Panc1 (cell line): ENCODE measurements at regions not wholly inside any gene's neighbourhood (a gene's known extent, or its start where the extent isn't known, plus 50 kb on each side); places are given as distances from the start of the nearest gene placed in this dataset.

ENCODE experiments used
- POLR2AphosphoS5 ChIP-seq: IDR thresholded peaks from 2 replicates; pipeline ENCODE4 v1.6.1; 2012; ENCODE audit warnings: mild to moderate bottlenecking, low read depth, low read length, moderate library complexity
- SIN3A ChIP-seq: IDR thresholded peaks from 2 replicates; pipeline ENCODE4 v1.6.1; 2012; ENCODE audit warnings: low read depth, mild to moderate bottlenecking, low read length, moderate library complexity, borderline replicate concordance; ENCODE audit not compliant: insufficient read depth
- TF ChIP-seq, protein P1 (sequence below): fragments of 450-650 bp; IDR thresholded peaks from 2 replicates; pipeline ENCODE4 v1.5.1; 2017; ENCODE audit warnings: mild to moderate bottlenecking
- TF ChIP-seq, protein P2 (sequence below), 2 experiments: IDR thresholded peaks; 2 replicates each; pipeline ENCODE4 v1.6.1; 2011 to 2012; ENCODE audit warnings: low read depth in 2 of 2, control low read depth in 1 of 2, low read length in 1 of 2, mild to moderate bottlenecking in 1 of 2, moderate library complexity in 1 of 2; ENCODE audit not compliant: insufficient read depth in 1 of 2

DNA sequence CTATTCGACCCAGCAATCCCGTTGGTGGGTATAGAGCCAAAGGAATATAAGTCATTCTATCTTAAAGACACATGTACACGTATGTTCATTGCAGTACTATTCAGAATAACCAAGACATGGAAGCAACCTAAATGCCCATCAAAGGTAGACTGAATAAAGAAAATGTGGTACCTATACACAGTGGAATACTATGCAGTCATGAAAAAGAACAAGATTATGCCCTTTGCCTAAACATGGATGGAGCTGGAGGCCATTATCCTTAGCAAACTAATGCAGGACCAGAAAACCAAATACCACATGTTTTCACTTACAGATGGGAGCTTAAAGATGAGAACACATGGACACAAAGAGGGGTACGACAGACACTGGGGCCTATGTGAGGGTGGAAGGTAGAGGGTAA is 845.3 kb downstream of the TYW1 start:
- TF ChIP-seq, protein P1, sequence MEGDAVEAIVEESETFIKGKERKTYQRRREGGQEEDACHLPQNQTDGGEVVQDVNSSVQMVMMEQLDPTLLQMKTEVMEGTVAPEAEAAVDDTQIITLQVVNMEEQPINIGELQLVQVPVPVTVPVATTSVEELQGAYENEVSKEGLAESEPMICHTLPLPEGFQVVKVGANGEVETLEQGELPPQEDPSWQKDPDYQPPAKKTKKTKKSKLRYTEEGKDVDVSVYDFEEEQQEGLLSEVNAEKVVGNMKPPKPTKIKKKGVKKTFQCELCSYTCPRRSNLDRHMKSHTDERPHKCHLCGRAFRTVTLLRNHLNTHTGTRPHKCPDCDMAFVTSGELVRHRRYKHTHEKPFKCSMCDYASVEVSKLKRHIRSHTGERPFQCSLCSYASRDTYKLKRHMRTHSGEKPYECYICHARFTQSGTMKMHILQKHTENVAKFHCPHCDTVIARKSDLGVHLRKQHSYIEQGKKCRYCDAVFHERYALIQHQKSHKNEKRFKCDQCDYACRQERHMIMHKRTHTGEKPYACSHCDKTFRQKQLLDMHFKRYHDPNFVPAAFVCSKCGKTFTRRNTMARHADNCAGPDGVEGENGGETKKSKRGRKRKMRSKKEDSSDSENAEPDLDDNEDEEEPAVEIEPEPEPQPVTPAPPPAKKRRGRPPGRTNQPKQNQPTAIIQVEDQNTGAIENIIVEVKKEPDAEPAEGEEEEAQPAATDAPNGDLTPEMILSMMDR = no peak
- no peak for TF ChIP-seq POLR2AphosphoS5
- TF ChIP-seq SIN3A = no peak
- TF ChIP-seq, protein P2, sequence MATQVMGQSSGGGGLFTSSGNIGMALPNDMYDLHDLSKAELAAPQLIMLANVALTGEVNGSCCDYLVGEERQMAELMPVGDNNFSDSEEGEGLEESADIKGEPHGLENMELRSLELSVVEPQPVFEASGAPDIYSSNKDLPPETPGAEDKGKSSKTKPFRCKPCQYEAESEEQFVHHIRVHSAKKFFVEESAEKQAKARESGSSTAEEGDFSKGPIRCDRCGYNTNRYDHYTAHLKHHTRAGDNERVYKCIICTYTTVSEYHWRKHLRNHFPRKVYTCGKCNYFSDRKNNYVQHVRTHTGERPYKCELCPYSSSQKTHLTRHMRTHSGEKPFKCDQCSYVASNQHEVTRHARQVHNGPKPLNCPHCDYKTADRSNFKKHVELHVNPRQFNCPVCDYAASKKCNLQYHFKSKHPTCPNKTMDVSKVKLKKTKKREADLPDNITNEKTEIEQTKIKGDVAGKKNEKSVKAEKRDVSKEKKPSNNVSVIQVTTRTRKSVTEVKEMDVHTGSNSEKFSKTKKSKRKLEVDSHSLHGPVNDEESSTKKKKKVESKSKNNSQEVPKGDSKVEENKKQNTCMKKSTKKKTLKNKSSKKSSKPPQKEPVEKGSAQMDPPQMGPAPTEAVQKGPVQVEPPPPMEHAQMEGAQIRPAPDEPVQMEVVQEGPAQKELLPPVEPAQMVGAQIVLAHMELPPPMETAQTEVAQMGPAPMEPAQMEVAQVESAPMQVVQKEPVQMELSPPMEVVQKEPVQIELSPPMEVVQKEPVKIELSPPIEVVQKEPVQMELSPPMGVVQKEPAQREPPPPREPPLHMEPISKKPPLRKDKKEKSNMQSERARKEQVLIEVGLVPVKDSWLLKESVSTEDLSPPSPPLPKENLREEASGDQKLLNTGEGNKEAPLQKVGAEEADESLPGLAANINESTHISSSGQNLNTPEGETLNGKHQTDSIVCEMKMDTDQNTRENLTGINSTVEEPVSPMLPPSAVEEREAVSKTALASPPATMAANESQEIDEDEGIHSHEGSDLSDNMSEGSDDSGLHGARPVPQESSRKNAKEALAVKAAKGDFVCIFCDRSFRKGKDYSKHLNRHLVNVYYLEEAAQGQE (IDR thresholded peaks at IDR 0.05; ENCODE audit: insufficient read depth in 1 of 2, low read depth in 2 of 2, low read length in 1 of 2) = no peak
